Right ventricle myocardium inferior (tissue), 1 donor: ENCODE measurements at regions not wholly inside any gene's neighbourhood (a gene's known extent, or its start where the extent isn't known, plus 50 kb on each side); places are given as distances from the start of the nearest gene placed in this dataset.

Experiments used
- ATAC-seq: fragments of 200-7000 bp; cut with Tn5 transposase; one replicate; pipeline ENCODE4 v1.9.1; 2020; ENCODE audit warnings: mild to moderate bottlenecking, moderate library complexity
- DNase-seq: peaks from one replicate; pipeline ENCODE4 v3.0.0; 2021; ENCODE audit errors: missing footprints
- intact Hi-C: fragments of 100-400 bp; cut with DNase I; formaldehyde crosslinking; loops from one replicate; pipeline ENCODE4 v1.11.0; 2022
- donor health status: DM: no; HTN: yes; CAD: no; lungs with severe emphysema.

- no peak for ATAC-seq
- no peak for DNase-seq
- intact Hi-C loops, result no loop called here
These were observed 242.9 kb downstream of the HAUS1 start for GRCh38 chr18:46346896-46347630.

DNA sequence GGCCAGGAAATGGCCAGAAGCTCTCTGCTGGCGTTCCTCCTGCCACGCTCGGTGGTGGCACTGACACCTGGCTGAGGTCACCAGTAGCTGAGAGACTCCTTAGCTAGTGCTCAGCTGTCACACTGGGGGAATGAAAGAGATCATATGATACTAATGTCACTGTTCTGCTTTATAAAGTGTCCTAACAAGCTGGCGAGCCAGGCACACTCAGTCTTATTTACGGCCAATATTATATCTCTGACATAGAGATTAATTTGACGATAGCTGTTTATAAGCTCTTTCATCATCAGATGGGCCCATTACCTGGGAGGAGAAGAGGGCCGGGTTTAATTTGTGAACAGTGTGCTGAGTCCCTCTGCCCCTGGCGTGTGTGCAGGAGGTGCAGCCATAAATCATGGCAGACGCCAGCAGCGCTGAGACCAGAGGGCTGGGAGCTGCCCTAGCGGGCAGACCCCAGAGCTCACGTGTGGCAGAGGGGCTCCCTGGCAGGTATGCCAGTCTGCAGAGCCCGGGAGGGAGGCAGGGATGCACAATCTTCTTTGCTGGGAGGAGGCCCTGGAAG lies 246.5 kb downstream of the HAUS1 start:
- no peak for ATAC-seq

GRCh38 chr18:46352520-46353250 lies 248.5 kb downstream of the HAUS1 start:
- no peak for ATAC-seq
- intact Hi-C loops, result no loop called here
- DNase-seq, result no peak

More for the DNA sequence above, 246.5 kb downstream of the HAUS1 start:
- intact Hi-C loops, result no loop called here
- DNase-seq, result no peak

GRCh38 chr18:46353460-46353859 lies 249.3 kb downstream of the HAUS1 start:
- ATAC-seq (no peak), DNase-seq (no peak)
- intact Hi-C loops, result no loop called here

DNA sequence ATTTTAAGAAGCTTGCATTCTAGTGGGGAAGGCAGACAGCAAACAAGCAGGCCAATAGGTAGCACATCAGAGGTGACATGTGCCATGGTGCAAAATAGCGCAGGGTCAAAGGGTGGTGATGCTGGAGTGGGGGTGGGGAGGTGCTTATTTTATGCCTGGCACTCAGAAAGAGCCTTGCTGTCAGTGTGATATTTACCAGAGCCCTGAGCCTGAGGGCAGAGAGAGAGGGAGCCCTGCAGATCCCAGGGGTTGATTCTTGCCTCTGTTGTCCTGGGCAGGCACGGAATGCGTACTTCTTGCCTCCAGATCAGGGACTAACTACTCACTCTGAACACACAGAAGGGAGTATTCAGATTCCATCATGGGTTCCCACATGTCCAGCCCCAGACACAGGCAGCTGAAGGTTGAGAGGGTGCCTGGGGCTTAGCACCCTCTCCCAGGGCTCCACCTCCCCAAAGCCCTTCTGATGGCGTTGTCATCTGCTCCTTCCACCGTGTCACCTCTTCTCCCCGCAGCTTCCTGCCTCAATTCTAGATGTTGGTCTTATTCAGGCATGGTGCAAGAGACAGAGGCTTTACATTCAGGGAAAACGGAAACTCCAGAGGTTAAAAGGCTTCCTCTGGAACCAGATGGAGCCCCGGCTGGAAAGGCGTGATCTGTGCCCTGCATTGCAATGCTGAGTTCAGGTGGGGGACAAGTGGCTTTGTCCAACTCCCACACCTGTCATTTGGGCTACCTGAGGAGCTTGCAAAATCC lies 252.3 kb downstream of the HAUS1 start:
- DNase-seq, result no peak
- intact Hi-C loops, result no loop called here
- peak; percentile 87 for ATAC-seq

DNA sequence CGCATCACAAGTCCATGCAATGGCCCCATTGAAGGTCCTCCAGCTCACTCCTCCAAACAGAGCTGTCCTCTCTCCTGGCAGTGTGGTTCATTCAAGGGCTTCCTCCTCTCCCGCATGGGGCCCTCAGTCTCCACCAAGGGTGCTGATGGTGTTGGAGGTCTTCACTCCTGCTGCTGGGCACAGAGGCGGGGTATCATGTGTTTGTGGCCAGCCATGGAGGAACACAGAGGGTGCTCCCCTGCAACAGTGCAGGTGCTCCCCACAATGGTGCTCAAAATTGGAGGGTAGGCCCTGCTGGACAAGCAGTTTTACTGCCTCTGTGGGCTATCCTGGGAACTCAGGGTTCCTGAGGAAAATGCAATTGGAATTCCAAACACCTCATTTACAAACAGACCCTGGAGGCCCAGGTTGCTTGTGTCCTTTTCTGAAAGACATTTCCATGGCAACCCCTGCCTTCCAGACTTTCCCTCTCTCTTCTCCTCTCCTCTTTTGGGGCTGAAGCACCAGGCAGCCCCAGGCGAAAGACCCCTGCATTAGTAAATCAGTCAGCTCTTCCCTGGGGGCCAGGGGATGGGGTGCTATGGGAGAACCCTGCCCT lies 256.0 kb downstream of the HAUS1 start:
- ATAC-seq (no peak), DNase-seq (no peak)

GRCh38 chr18:46360866-46361265 lies 256.7 kb downstream of the HAUS1 start:
- ATAC-seq, result no peak
- intact Hi-C loops, result no loop called here
- no peak for DNase-seq

More for the DNA sequence above, 256.0 kb downstream of the HAUS1 start:
- intact Hi-C loops, result no loop called here

DNA sequence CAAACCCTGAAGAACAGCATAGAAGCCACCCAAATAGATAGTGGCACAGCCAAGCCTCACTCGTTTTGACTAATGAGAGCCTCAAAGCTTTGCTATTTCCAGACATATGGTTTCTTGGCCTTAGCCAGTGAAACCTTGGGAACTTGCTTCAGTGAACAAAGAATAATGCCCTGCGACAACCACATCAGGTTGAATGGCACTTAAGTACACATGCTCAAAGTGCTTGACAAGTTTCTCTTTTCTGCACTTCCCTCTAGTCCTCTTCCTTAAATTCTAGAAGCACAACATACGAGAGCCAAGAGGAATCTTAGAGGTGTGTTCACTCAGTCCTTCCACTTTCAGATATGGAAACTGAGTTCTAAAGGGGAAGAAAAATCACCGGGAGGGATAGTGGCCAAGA lies 258.3 kb downstream of the HAUS1 start:
- DNase-seq, result no peak
- intact Hi-C loops, result no loop called here

DNA sequence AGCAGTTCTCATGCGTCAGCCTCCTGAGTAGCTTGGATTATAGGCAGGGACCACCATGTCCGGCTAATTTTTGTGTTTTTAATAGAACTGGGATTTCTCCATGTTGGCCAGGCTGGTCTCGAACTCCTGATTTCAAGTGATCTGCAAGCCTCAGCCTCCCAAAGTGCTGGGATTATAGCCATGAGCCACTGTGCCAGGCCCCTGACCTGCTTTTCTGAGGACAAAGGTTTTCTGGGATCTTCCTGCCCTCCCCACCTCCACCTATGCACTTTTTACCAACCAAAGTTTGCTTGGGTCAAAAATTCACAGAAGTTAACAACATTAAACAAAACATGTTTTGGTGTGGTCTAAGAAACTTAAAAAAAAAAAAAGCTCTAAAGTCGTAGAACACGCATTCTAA lies 259.9 kb downstream of the HAUS1 start:
- intact Hi-C loops, result no loop called here
- ATAC-seq (no peak), DNase-seq (no peak)

More for the DNA sequence above, 258.3 kb downstream of the HAUS1 start:
- no peak for ATAC-seq

DNA sequence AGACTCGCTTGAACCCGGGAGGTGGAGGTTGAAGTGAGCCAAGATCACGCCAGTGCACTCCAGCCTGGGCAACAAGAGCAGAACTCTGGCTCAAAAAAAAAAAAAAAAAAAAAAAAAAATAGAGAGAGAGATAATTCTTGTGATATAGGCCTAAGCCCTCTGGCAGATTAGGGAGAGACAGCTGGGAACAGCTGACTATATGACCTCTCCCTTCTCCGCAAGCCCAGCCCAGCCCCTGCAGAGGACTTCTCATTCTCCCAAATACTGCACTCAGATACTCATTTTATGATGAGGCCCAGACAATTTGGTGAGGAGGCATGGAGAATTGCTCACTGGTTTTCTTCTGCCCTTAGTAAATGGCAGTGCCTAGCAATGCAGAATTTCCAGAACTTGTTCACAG lies 262.0 kb downstream of the HAUS1 start:
- DNase-seq (no peak), ATAC-seq (no peak)
- intact Hi-C loops, result no loop called here

DNA sequence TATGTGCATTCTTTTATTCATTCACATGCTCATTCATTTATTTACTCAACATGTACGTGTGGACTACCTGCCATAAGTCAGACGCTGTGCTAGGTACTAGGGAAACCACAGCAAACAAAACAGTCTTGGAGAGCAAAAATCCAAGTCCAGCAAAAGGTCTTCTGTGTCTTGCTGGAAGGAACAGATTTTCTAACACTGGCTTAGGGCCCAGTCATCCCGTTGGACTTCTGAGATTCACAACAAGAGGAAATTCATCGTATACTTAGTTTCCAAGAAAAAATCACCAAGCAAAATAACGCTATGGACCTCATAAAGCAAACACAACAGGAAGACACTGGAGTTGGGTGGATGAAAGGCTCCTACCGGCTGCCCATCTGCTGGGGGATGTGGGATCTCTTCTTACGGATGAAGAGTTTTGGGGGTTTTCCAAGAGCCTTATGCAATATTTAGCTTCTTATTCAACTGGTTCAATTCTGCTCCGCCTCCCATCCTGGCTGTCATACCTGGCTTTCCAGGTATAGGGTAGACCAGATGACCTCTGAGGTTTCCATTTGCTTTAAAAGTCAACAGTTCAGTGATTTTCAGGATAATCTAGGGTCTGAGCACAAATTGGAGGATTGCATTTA lies 262.7 kb downstream of the HAUS1 start:
- DNase-seq (no peak), ATAC-seq (no peak)

GRCh38 chr18:46369323-46369722 lies 265.1 kb downstream of the HAUS1 start:
- intact Hi-C loops, result no loop called here
- no peak for DNase-seq
- ATAC-seq, result no peak

More for the DNA sequence above, 262.7 kb downstream of the HAUS1 start:
- intact Hi-C loops, result no loop called here

DNA sequence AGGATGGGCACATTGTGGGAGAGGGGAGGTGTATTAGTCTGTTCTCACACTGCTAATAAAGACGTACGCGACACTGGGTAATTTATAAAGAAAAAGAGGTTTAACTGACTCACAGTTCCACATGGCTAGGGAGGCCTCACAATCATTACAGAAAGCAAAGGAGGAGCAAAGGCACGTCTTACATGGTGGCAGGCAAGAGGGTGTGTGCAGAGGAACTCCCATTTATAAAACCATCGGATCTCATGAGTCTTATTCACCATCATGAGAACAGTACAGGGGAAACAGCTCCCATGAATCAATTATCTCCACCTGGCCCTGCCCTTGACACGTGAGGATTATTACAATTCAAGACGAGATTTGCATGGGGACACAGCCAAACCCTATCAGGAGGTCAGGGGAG lies 266.7 kb downstream of the HAUS1 start:
- DNase-seq (no peak), ATAC-seq (no peak)
- intact Hi-C loops, result no loop called here

DNA sequence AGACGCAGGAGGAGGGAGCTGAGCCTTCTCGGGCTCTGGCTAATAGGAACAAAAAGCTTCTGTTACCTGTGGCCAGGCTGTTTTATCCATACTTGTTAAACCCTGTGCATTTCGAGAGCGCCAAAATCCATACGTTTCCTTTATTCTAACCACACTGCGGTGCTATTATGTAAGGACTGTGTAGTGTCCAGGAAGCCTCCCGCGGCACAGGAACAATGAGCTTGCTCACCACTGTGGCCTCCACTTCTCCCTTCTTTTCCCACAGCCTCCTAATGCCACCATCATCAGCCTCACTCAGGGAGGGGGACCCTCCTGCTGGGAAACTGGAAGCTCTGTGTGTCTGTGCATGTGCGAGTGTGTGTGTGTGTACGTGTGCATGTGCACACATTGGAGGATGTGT lies 268.5 kb downstream of the HAUS1 start:
- DNase-seq, result no peak
- intact Hi-C loops, result no loop called here
- ATAC-seq, result no peak

DNA sequence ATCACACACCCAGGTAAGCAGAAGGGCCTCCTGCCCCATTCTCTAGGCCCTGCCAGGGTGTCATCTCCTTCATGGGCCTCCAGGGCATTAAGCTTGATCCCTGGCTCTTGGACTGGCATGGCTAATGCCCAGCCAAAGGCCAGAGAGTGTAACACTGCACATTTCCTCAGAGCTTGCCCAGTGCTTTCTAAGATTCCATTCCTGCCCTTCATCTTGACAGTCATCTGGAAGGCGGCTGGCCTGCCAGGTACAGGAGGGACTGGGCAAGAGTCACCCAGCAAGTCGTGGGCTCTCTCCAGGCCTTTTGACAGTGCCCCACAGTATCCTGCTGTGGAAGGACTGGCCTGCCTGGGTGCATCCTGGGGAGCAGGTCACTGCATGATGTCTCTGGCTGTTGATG lies 268.9 kb downstream of the HAUS1 start:
- DNase-seq, result no peak
- no peak for ATAC-seq
- intact Hi-C loops, result no loop called here

DNA sequence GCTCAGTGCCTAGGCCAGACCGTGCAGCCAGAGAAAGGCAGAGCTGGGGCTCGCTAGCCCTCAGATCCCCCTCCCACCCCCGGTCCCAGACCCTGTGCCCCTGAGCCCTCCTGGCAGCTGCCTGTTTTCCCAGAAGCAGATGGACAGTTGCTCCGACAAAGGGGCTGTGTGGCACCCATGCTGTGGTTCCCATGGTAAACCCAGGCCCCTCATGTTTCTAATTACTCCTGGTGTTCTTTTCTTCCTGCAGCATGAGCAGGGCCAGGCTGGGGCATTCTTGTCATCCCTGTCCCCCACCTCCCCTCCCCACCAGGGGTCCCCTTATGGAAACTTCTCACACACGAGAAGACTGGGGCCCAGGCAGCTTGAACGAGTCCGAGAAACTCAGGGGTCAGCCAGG lies 269.6 kb downstream of the HAUS1 start:
- ATAC-seq (no peak), DNase-seq (no peak)
- intact Hi-C loops, result no loop called here

DNA sequence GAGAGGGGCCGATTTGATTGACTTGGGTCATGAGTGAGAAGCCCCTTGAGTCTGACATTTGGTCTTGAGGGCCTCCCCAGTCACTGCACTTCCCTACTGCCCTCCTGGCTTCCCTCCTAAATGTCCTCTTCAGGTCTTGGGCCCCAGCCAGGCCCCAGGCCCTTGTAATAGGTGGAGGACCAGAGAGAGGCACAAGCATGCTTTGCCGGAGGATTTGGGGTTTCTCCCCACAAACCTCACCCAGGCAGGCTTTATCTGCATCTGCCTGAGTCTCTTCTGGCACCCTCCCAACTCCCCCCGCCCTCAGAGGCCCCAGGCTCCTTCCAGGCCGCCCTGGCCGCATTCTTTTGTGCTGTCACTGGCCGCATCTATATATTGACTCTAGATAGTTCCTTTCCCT lies 270.7 kb downstream of the HAUS1 start:
- DNase-seq, result no peak
- intact Hi-C loops, result no loop called here
- no peak for ATAC-seq

GRCh38 chr18:46377557-46377956 lies 273.4 kb downstream of the HAUS1 start:
- no peak for ATAC-seq
- no peak for DNase-seq
- intact Hi-C loops, result no loop called here
